ENCODE measurements at regions not wholly inside any gene's neighbourhood (a gene's known extent, or its start where the extent isn't known, plus 50 kb on each side); places are given as distances from the start of the nearest gene placed in this dataset.

- intact Hi-C loops (cut with micrococcal nuclease), result no loop called here
- POLR2A ChIA-PET, result interaction anchor here (0.6 to 0.8 kb wide), 2 partner anchors 149 to 213 kb away, joined by 3 to 4 read pairs; no protein-coding TSS in a partner anchor
- DNase-seq (ENCODE audit: unreplicated experiment), result no peak
- TF ChIP-seq, protein P1, sequence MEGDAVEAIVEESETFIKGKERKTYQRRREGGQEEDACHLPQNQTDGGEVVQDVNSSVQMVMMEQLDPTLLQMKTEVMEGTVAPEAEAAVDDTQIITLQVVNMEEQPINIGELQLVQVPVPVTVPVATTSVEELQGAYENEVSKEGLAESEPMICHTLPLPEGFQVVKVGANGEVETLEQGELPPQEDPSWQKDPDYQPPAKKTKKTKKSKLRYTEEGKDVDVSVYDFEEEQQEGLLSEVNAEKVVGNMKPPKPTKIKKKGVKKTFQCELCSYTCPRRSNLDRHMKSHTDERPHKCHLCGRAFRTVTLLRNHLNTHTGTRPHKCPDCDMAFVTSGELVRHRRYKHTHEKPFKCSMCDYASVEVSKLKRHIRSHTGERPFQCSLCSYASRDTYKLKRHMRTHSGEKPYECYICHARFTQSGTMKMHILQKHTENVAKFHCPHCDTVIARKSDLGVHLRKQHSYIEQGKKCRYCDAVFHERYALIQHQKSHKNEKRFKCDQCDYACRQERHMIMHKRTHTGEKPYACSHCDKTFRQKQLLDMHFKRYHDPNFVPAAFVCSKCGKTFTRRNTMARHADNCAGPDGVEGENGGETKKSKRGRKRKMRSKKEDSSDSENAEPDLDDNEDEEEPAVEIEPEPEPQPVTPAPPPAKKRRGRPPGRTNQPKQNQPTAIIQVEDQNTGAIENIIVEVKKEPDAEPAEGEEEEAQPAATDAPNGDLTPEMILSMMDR (IDR thresholded peaks at IDR 0.05; ENCODE audit: unreplicated experiment), result no peak
- no TSS peak for BruUV-seq (replicated peaks)
- CTCF ChIA-PET, result no interaction called here
- no peak overlapping the region for H3K27ac Mint-ChIP-seq (ENCODE audit: low read depth, unreplicated experiment)
- H3K4me1 Mint-ChIP-seq (ENCODE audit: insufficient read depth, unreplicated experiment), result no peaks in the 10 kb centered on the region
- H3K4me3 Mint-ChIP-seq (ENCODE audit: unreplicated experiment), result no peak overlapping the region
- H3K36me3 Mint-ChIP-seq (ENCODE audit: insufficient read depth, unreplicated experiment), result no peaks in the 10 kb centered on the region
- H3K9me3 Mint-ChIP-seq (ENCODE audit: unreplicated experiment), result peaks cover 8% of the 10 kb centered on the region
- H3K27me3 Mint-ChIP-seq (ENCODE audit: insufficient read depth, unreplicated experiment), result no peaks in the 10 kb centered on the region
Observed at GRCh38 chr7:42378149-42378548, 141.1 kb upstream of the GLI3 start.

DNA sequence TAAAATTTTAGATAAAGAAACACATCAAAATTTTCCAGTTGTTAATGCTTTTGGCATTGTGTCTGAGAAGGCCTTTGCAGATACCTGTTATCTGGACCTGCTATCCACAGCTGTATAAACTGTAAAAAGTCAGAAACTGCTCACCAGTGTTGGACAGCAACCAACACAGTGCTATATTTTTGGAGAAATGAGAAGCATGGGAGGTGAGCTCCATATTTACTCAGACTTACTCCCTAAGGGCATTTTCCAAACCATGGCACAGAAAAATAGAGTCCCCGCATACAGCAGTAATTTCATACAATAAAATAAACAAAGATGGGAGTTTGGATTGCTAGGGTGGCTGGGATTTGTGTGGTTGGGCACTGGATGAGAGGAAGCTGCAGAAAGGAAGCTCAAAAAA lies 136.3 kb upstream of the GLI3 start:
- ChIA-PET POLR2A (interaction anchor here (0.7 kb wide), 1 partner anchor 85 kb away, joined by 4 read pairs; no protein-coding TSS in a partner anchor), CTCF (interaction anchor here (0.7 kb wide), 1 partner anchor 17 kb away, joined by 3 read pairs; no protein-coding TSS in a partner anchor)
- TF ChIP-seq, protein P1 (IDR thresholded peaks at IDR 0.05; ENCODE audit: unreplicated experiment), result no peak
- Mint-ChIP-seq H3K4me1 (ENCODE audit: insufficient read depth, unreplicated experiment) (no peaks in the 10 kb centered on the region), H3K4me3 (ENCODE audit: unreplicated experiment) (no peak overlapping the region), H3K27ac (ENCODE audit: low read depth, unreplicated experiment) (no peak overlapping the region), H3K9me3 (ENCODE audit: unreplicated experiment) (peaks cover 17% of the 10 kb centered on the region), H3K27me3 (ENCODE audit: insufficient read depth, unreplicated experiment) (no peaks in the 10 kb centered on the region), H3K36me3 (ENCODE audit: insufficient read depth, unreplicated experiment) (no peaks in the 10 kb centered on the region)
- no TSS peak for BruUV-seq (replicated peaks)
- DNase-seq (ENCODE audit: unreplicated experiment), result no peak
- intact Hi-C loops (cut with micrococcal nuclease), result no loop called here

DNA sequence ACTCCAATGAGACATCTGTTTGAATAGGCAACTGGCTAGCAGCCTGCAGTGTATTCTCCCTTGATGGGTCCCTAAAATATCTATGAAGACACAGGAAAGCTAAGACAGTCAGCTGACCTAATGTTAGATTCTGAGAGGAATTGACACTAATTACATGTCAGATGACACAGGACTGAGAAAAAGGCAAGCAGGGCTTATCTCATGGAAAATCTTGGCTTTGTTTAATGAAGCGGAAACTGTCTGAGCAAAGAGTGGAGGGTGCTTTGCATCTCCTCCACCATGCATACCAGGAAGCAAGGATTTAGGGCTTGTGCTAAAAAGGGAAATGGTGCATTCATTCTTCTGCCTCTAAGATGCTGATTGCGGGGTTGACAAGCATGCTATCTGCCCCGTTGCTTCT lies 135.5 kb upstream of the GLI3 start:
- no TSS peak for BruUV-seq (replicated peaks)
- H3K4me1 Mint-ChIP-seq (ENCODE audit: insufficient read depth, unreplicated experiment), result no peaks in the 10 kb centered on the region

DNA sequence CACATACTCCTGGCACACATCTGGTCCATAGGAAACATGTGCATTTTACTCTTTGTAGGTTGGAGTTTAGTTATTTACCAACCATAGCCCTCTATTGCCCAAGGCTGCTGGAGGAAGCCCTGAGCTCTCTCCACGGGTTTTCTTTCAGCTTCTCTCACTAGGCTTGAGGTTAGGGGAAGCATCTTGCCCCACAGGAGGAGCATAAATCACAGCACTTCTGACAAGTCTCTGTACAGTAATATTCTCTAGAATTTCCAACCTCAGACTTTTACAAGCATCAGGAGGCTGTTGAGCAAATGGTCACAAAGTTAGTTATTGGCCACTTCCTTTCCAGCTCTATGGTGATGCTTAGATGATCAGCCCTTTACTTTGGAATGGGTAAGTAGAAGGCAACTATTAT lies 122.9 kb upstream of the GLI3 start:
- BruUV-seq (replicated peaks), result no TSS peak
- CTCF ChIA-PET, result no interaction called here
- TF ChIP-seq, protein P1 (IDR thresholded peaks at IDR 0.05; ENCODE audit: unreplicated experiment), result no peak
- Mint-ChIP-seq H3K27me3 (ENCODE audit: insufficient read depth, unreplicated experiment) (no peaks in the 10 kb centered on the region), H3K9me3 (ENCODE audit: unreplicated experiment) (no peaks in the 10 kb centered on the region), H3K4me1 (ENCODE audit: insufficient read depth, unreplicated experiment) (no peaks in the 10 kb centered on the region), H3K4me3 (ENCODE audit: unreplicated experiment) (no peak overlapping the region), H3K27ac (ENCODE audit: low read depth, unreplicated experiment) (no peak overlapping the region), H3K36me3 (ENCODE audit: insufficient read depth, unreplicated experiment) (no peaks in the 10 kb centered on the region)
- POLR2A ChIA-PET, result interaction anchor here (0.5 kb wide), 1 partner anchor 71 kb away, joined by 3 read pairs; no protein-coding TSS in a partner anchor
- intact Hi-C loops (cut with micrococcal nuclease), result no loop called here
- no peak for DNase-seq (ENCODE audit: unreplicated experiment)

More for the DNA sequence above, 135.5 kb upstream of the GLI3 start:
- Mint-ChIP-seq H3K36me3 (ENCODE audit: insufficient read depth, unreplicated experiment) (no peaks in the 10 kb centered on the region), H3K27me3 (ENCODE audit: insufficient read depth, unreplicated experiment) (no peaks in the 10 kb centered on the region), H3K27ac (ENCODE audit: low read depth, unreplicated experiment) (no peak overlapping the region), H3K9me3 (ENCODE audit: unreplicated experiment) (peaks cover 21% of the 10 kb centered on the region), H3K4me3 (ENCODE audit: unreplicated experiment) (no peak overlapping the region)
- ChIA-PET POLR2A (no interaction called here), CTCF (no interaction called here)
- no peak for DNase-seq (ENCODE audit: unreplicated experiment)
- TF ChIP-seq, protein P1 (IDR thresholded peaks at IDR 0.05; ENCODE audit: unreplicated experiment), result no peak
- intact Hi-C loops (cut with micrococcal nuclease), result no loop called here
